IPS-NIHi7 (cell line): ENCODE measurements at regions not wholly inside any gene's neighbourhood (a gene's known extent, or its start where the extent isn't known, plus 50 kb on each side); places are given as distances from the start of the nearest gene placed in this dataset.
"Not testable (repeated sequence)": the region's sequence is repeated elsewhere in the genome, so short reads cannot be mapped to it uniquely, and the experiment has no call there.

Experiments used
- DNase-seq: peaks from one replicate; pipeline ENCODE4 v3.0.0; 2012; ENCODE audit warnings: mixed read lengths; ENCODE audit errors: extremely low spot score

DNA sequence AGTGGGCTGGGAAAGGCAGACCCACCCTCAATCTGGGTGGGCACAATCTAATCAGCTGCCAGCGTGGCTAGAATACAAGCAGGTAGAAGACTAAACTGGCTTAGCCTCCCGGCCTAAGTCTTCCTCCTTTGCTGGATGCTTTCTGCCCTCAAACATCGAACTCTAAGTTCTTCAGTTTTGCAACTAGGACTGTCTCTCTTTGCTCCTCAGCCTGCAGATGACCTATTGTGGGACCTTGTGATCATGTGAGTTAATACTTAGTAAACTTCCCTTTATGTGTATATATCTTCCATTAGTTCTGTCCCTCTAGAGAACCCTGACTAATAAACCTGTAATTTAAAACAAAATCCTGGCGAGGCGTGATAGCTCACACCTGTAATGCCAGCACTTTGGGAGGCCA lies 51.8 kb upstream of the SLC39A8 start:
- DNase-seq: not testable (repeated sequence)

DNA sequence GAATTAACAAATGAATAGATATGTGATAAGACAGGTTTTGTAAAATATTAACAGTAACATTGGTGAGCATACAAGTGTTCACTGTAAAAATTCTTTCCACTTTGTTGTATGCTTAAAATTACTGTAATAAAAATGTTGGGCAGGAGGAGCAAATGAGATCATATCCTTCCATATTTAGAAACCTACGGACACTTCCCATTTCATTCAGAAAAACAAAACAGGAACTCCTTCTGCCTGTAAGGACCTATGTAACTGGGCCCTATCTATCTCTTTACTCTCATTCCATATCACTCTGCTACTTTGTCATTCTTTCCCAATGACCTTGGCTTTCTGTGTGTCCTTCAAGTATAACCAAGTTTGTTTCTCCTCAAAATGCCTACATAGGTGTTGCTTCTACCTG lies 53.7 kb upstream of the SLC39A8 start:
- no peak for DNase-seq

DNA sequence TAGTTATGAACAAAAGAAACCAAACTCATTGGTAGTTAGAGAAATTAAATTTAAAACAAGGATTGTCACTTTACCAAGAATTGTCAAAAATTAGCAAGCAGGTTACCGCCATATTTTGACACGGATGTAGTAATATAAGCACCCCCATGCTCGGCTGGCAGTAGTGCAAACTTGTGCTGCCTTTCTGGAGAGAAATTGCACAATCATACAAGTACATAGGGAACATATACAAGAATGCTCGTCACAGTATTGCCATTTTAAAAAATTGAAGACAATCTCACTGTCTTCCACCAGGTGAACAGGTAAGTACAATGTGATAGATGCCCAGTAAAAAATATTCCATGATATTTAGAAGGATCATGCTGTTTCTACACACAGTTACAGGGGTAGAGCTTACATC lies 55.6 kb upstream of the SLC39A8 start:
- no peak for DNase-seq

DNA sequence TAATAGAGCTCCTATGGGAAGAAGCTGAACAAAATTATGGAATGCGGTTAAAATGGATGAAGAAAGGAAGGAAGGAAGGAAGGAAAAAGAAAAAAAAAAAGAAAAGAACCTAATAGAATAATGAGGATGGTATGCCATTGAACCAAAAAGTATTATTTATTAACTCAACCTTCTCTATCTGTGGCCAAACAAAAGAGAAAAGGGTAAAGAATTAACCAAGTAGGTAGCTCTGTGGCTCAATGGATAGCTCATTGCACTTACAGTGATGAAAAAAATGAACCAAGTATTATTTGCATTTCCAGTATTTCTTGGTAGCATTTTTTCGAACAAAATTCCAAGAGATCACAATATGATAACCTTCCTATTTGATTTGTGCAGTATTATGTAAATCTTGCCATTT lies 56.9 kb upstream of the SLC39A8 start:
- DNase-seq: no peak

DNA sequence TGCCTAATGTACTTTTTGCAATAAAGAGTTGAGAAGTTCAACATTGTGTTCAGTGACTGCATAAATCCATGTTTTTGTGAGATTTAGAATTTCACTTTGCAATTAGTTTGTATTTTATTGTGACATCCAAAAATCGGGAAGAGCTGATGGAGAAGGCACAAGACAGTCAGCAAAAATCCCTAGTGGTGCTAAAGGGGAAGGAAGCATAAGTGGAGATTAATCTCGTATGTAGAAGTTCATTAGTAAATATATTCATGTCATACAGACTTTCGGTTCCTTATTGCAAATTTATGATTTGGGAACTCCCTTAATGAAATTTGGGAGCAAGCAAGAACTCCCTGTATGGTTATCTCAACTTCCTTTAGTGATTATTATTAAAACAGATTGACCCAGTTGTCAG lies 57.8 kb upstream of the SLC39A8 start:
- DNase-seq: no peak

DNA sequence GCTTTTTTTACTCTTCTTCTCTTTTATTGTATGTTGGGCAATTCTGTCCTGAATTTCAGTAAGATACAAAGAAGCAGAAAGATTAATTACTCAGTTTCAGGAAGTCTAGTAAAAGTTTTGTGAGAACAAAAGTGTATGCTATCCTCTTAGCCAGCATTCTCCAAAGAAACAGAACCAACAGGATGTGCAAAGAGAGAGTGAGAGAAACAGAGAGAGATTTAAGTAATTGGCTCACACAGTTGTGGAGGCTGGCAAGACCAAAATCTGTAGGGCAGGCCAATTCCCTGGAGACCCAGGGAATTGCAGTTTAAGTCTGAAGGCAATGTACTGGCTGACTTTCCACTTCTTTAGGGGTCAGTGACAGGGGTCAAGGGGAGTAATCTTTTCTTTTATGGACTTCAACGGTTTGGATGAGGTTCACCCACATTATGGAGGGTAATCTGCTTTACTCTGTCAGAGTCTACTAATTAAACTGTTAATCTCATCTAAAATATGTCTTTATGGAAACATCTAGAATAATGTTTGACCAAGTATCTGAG lies 59.2 kb upstream of the SLC39A8 start:
- DNase-seq: no peak

DNA sequence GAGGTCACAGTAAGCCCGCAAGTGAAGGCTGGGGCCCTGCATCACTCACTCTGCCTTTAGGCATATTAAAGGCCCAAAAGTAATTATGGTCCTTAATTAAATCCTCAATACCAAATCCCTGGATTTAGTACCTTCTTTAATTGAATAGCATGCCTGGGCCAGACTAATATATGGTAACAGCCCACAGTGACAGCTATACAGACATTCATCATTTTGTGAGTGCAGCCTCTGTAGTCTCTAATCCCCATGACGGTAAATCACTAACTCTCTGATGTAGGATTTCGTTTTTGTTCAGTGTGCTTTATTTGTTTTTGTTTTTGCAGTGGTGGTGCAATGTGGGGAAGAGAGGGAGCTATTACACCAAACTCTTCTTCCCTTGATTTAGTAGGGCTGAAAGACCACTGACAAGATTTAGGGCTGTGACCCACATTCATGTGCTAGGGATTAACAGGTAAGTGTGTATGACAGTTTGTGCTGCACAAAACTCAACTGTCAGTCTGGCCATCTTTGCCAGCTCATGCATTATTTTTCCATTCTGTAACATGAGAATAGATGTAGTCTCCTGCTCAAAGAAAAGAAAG lies 60.6 kb upstream of the SLC39A8 start:
- no peak for DNase-seq

DNA sequence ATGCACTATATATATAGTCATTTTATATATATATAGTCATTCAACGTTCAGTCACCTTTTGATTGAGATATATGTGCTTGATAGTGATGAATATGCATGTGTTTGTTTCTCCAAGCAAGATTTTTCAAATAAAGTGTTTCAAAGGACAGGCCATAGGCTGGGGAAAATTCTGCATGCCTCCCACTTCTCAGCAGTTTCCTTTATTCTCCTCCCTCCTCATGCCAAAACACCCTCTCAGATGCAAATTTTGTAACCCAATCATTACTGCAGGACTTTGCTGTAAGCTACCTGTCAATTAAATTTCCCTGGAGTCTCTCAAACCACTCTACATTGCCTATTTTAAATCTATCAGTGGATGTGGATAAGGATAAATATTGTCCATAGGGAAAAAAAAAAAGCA lies 65.6 kb upstream of the SLC39A8 start:
- DNase-seq: not testable (repeated sequence)

DNA sequence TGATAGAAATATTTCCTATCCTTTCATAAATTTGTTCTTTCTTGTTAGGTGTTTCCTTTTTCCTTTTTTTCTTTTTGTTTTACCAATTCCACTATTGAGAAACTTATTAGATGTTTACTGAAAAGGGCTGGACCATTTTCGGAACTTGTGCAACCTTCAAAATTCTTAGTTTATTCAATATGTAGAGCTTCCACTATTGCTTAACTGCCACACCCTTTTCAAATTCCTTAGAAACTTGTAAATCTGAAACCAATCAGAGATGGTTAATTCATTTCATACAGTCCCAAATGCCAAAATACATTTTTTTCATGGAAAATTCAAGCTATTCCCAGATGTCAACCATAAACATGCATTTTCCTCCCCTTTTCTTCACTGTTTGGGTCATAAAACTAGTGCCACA lies 66.1 kb upstream of the SLC39A8 start:
- no peak for DNase-seq

DNA sequence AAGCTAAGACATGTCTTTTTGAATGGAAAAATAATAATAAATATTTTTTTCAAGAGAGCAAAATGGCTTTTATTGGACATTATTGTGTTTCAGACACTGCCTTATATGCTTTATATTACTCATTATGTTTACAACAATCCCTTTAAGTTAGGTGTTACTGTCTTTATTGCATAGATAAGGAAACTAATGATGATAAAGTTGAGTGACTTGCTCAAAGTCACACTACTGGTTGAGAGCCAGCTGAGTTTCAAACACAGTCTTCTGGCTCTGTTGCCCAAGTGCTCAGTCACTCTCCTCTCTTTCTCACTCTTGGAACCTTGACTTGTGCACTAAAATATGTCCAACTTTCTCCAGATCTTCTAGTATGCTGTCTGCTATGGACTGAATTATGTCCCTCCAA lies 71.5 kb upstream of the SLC39A8 start:
- DNase-seq: no peak

DNA sequence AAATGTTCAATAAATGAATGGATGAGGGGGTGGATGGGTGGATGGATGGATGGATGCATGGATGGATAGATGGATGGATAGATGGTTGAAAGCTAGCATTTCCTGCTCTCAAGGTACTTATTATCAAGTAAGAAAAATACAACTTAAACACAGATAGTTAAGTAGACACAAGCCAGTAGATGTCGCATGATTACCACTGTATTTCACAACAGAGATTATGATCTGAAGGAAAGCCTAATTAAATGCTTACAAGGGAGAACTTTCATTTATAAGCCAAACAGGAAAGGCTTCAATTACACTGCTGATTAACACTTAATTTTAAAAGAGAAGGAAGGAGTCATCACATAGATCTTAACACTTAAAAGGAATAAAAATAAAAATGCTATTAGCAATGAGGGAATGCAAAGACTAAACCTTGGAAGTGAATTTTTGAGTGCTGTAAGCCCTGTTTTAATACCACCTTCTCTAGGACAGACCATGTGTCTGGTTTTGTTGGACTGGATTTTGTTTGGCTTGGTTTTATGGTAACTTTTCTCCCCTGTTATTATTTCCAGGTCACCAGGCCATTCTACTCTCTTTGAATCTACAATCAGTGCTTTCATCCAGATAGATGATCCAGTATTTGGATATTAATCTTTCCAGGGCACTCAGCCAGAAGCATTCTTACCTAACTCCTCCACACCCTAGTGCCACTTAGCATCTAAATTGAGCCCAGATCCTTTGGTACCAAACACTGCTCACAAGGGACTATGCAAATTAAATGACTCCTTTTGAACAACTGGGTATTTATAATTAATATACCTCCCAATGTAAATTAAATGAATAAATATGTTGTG lies 75.5 kb upstream of the SLC39A8 start:
- DNase-seq: no peak

DNA sequence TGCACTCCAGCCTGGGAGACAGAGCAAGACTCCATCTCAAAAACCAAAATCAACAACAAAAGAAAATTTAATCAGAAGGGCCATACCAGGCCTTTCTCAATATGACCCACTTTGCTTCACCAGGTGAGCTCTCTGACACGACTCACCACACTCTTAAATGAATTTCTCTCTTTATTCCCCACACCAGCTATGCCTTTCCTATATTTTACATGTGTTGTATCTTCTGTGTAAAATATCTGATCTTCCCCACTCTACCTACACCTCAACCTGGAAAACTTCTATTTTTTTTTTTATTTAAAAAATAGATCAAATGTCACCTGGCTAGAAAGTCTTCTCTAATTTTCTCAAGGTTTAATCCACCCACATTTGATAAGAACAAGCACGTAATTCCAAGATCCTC lies 77.6 kb upstream of the SLC39A8 start:
- no peak for DNase-seq

DNA sequence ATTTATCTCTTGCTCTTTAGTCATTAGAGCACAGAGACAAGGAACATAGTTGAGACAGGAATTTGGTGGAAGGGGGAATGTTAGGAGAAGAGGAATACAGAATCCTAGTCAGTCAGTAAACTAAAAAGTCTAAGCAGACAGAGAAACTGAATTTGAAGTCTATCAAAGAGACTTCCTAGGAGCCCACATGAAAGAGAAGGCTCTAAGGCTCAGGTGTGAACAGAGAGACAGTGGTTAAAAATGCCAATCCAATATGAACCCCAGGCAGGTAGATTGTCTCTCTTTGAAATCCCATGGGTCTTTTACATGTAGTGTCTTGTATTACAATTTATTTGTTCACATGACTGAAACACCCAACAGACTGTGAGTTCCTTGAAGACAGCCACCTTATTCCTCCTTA lies 77.8 kb upstream of the NFKB1 start:
- DNase-seq: no peak

DNA sequence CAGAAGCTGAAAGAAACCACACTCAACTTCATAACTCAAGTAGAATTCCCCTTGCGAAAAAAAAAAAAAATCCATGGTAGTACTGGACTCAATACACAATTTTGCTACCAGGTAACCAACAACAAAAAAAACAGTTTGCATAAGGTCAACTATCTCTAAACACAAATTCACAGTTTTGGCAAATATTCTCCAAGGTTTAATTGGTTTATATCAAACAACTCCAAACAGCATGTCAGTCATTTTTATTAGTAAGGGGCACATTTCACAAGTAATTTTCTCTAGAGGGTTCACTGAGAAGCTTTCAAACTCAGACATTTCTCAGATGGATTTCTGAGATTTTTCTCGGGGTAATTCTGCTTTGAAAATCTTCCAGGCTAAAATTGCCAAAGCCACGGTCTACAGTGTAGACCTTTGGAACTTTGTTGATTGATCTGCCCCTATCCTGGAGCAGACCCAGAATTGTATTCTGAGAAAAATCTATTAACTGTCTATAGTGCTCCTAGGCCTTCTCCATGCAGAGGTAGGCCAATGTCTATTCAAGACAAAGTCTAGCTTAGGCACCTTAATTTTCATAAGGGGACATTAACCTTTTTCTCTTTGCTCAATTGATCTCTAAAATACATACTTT lies 73.7 kb upstream of the NFKB1 start:
- DNase-seq: no peak

DNA sequence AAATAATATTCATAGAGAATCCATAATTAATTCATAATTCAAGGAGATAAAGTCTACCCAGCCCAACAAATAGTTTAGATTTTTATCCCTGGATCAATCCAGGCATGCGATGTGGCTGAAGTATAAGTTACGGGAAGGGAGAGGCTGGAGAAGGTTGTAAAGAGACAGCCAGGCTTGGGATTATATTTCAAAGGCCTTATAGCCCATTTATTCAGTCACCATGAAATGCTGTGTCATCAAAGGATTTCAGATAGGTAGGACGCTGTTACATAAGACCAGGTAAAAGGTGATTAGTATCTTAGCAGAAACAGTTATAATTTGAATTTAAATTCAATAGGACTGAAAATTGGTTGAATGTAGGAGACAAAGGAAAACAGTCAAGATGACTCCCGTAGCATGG lies 73.0 kb upstream of the NFKB1 start:
- no peak for DNase-seq

DNA sequence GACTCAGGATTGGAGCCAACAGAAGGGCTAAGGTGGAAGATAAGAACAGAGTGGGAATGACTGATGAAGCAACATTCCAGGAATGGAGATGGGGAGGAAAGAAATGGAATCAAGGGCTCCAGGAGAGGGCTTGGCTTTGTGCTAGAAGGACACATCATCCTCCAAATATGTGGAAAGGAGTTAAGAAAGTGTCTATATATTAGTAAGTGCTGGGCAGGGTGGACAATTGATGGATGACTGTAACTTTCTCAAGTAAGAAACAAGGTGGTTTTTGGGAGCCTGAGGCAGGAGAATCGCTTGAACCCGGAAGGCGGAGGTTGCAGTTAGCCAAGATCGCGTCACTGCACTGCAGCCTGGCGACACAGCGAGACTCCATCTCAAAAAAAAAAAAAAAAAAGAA lies 71.6 kb upstream of the NFKB1 start:
- DNase-seq: no peak

DNA sequence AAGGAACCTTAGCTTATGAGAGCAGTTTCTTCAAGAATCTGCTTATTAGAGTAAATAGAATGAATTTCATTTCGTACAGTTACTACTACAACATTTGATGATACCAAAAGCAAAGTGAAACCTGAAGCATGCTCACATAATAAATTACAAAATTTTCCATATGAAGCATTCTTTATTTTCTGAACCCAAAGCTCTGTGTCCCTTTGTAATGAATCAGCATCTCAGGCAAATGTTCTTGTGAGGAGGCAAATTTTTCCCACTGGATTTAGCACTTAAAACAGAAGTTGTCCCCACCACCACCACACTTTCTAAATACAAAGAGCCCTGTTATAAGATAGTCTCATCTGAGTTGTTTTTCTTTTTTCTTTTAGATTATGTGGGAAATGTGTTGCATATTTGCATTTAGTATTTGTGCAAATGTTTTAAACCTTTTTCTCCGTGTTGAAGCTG lies 70.7 kb upstream of the NFKB1 start:
- no peak for DNase-seq

DNA sequence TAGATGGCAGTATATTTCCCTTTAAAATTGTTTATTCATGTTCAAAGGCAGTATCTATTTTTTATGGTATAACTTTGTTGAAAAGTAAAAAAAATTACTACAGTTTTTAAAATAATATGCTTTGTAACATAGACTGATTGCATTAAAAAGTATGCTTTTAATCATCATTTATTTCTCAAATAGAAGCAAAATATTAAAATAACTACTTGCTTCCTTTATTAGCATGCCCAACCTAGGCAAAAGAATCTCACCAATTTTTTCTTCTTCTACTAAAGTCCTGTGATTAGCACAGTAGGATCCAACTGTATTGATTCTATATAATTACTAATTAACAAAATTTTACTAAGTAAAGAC lies 69.6 kb upstream of the NFKB1 start:
- no peak for DNase-seq

DNA sequence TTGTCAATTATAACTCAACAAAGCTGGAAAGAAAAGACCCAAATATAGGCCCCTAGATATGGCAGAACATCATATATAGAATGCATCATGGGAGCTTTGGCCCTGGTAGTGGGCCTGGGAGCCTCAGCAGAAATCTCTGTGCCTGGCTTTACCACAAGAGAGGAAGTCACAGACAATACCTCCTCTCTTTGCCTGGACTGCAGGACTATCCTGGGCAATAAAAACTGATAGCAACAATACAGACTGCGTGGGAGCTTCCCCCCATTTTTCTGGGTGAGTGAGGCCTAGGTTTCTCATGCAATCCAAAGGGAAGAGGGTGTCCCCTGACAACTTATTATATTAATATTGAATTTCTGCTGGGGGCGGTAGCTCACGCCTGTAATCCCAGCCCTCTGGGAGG lies 64.0 kb upstream of the NFKB1 start:
- no peak for DNase-seq

DNA sequence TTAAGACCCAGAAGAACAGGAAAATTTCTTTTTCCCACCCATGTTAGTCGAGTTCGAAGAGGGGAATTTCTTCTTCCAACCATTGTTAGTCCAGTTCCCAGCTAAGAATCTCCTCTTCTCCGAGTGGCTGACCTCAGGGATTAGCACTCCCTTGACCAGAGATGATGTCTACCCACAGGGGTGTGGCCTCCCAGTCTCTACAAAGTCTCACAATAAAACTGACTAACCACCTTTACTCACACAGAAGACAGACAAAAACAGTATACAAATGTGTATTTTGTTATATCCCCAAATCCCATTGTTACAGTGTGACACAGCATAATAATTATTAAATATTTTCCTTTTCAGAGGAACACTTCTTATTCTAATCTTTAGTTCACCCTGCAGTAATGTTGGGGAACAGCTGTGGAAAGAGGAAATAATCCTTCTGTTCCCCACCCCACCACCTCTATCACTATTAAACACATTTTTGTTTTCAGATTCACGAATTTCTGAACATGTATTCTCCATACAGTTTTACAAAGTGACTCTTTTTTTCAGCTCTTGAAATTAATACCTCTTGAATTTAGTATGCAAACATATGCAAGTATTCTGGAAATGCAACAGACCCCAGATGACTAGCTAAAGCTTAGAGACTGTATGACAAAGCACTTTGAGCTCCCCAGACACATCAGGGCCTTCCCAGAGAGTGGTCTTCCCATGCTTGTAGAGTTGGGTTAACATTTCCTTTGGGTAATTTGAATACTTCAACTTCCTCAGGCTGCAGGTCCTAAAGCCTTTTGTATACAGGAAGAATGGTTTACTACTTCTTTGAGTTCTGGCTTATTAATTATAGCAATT lies 62.5 kb upstream of the NFKB1 start:
- DNase-seq: peak; percentile 22

DNA sequence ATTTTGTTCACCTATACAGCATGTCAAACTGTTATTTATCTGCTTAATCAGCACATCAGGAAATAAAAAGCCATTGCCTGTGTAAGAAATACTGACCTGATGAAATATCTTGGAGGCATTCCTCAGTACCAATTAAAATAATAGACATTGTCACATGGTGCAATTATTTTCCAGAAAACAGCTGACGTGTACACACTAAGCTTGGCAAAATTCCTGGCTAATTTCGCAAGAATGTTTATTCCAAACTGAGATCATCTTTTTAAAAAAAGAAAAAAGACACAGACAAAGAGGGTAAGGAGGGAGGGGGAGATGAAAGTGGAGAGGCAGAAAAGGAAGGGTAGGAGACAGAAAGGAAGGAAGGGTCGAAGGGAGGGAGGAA lies 61.9 kb upstream of the NFKB1 start:
- DNase-seq: no peak

DNA sequence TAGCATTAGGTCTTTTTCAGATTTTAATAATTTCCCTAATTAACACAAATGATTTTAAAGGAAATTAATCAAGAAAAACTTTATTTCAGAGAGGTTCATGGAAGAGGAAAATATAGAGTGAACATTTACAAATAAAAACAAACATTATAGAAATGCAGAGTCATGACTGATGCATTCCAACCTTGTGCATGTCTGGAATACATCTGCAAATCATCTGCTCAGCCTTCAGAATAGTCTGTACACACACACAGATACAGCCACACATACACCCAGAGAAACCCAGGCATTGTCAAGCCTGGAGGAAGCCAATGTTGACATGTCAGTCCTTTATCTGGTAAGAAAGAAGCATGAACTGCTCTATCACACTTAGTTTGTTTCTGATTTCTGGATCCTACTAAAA lies 61.3 kb upstream of the NFKB1 start:
- no peak for DNase-seq
